ENCODE measurements at regions not wholly inside any gene's neighbourhood (a gene's known extent, or its start where the extent isn't known, plus 50 kb on each side); places are given as distances from the start of the nearest gene placed in this dataset.
A peak's percentile ranks its signal among the peaks of the same experiment; 100 is the strongest.

GRCh38 chr20:9981829-9982228 is 53.0 kb upstream of the ANKEF1 start:
- H3K36me3 Mint-ChIP-seq (ENCODE audit: low read depth): no peaks in the 10 kb centered on the region
- CTCF ChIA-PET: interaction anchor here (1.5 kb wide), 1 partner anchor 109 kb away, joined by 11 read pairs; no protein-coding TSS in a partner anchor
- POLR2A ChIA-PET: no interaction called here
- no peak overlapping the region for H3K4me3 Mint-ChIP-seq
- peaks cover 5% of the 10 kb centered on the region for H3K27me3 Mint-ChIP-seq
- no peak for DNase-seq
- intact Hi-C loops (cut with micrococcal nuclease): no loop called here
- H3K27ac Mint-ChIP-seq: no peak overlapping the region
- no peak for TF ChIP-seq CTCF (IDR thresholded peaks at IDR 0.05)
- no peaks in the 10 kb centered on the region for H3K9me3 Mint-ChIP-seq
- H3K4me1 Mint-ChIP-seq (ENCODE audit: low read depth): peaks cover 2% of the 10 kb centered on the region
- no peak for ATAC-seq

GRCh38 chr20:9978397-9979004 is 56.3 kb upstream of the ANKEF1 start:
- Mint-ChIP-seq H3K36me3 (ENCODE audit: low read depth) (no peaks in the 10 kb centered on the region), H3K9me3 (no peaks in the 10 kb centered on the region), H3K4me3 (no peak overlapping the region), H3K27ac (no peak overlapping the region), H3K27me3 (peaks cover 1% of the 10 kb centered on the region), H3K4me1 (ENCODE audit: low read depth) (peaks cover 2% of the 10 kb centered on the region)
- DNase-seq (peak; percentile 39), ATAC-seq (peak; percentile 91)
- TF ChIP-seq CTCF (IDR thresholded peaks at IDR 0.05): peak; percentile 76
- intact Hi-C loops (cut with micrococcal nuclease): loop anchor here (2.0 to 5.0 kb wide), 2 partner anchors 112 to 449 kb away; no protein-coding TSS in a partner anchor
- POLR2A ChIA-PET: interaction anchor here (1.4 kb wide), 1 partner anchor 56 kb away, joined by 3 read pairs; no protein-coding TSS in a partner anchor
- CTCF ChIA-PET: interaction anchor here (0.6 to 7.0 kb wide), 30 partner anchors 9 to 1226 kb away, joined by 3 to 88 read pairs (median 4); partner anchors contain the start of gene MKKS

- no peaks in the 10 kb centered on the region for H3K36me3 Mint-ChIP-seq (ENCODE audit: low read depth)
- H3K27me3 Mint-ChIP-seq: peaks cover 2% of the 10 kb centered on the region
- H3K9me3 Mint-ChIP-seq: no peaks in the 10 kb centered on the region
- no peak overlapping the region for H3K4me3 Mint-ChIP-seq
- TF ChIP-seq CTCF (IDR thresholded peaks at IDR 0.05): no peak
- DNase-seq (no peak), ATAC-seq (no peak)
- intact Hi-C loops (cut with micrococcal nuclease): loop anchor here (2.0 to 5.0 kb wide), 2 partner anchors 113 to 450 kb away; no protein-coding TSS in a partner anchor
- CTCF ChIA-PET: interaction anchor here (0.6 to 7.0 kb wide), 24 partner anchors 8 to 808 kb away, joined by 3 to 88 read pairs (median 5); partner anchors contain the start of gene MKKS
- peaks cover 2% of the 10 kb centered on the region for H3K4me1 Mint-ChIP-seq (ENCODE audit: low read depth)
- no peak overlapping the region for H3K27ac Mint-ChIP-seq
- POLR2A ChIA-PET: interaction anchor here (0.6 to 1.4 kb wide), 2 partner anchors 57 to 378 kb away, joined by 3 read pairs; no protein-coding TSS in a partner anchor
Measured at GRCh38 chr20:9977629-9978028, 57.2 kb upstream of the ANKEF1 start.

GRCh38 chr20:9974324-9974723 is 60.5 kb upstream of the ANKEF1 start:
- intact Hi-C loops (cut with micrococcal nuclease): no loop called here
- Mint-ChIP-seq H3K27ac (no peak overlapping the region), H3K27me3 (peaks cover 5% of the 10 kb centered on the region), H3K36me3 (ENCODE audit: low read depth) (no peaks in the 10 kb centered on the region), H3K4me3 (no peak overlapping the region), H3K4me1 (ENCODE audit: low read depth) (peaks cover 2% of the 10 kb centered on the region), H3K9me3 (no peaks in the 10 kb centered on the region)
- TF ChIP-seq CTCF (IDR thresholded peaks at IDR 0.05): no peak
- CTCF ChIA-PET: interaction anchor here (7.0 kb wide), 1 partner anchor 116 kb away, joined by 88 read pairs; no protein-coding TSS in a partner anchor
- ATAC-seq: no peak
- POLR2A ChIA-PET: no interaction called here
- DNase-seq: no peak

- Mint-ChIP-seq H3K27me3 (peaks cover 10% of the 10 kb centered on the region), H3K27ac (no peak overlapping the region), H3K36me3 (ENCODE audit: low read depth) (no peaks in the 10 kb centered on the region), H3K4me1 (ENCODE audit: low read depth) (no peaks in the 10 kb centered on the region), H3K4me3 (no peak overlapping the region), H3K9me3 (no peaks in the 10 kb centered on the region)
- DNase-seq (no peak), ATAC-seq (no peak)
- ChIA-PET CTCF (interaction anchor here (1.4 kb wide), 1 partner anchor 119 kb away, joined by 4 read pairs; no protein-coding TSS in a partner anchor), POLR2A (no interaction called here)
- TF ChIP-seq CTCF (IDR thresholded peaks at IDR 0.05): no peak
- intact Hi-C loops (cut with micrococcal nuclease): no loop called here
Measured at GRCh38 chr20:9971746-9972145, 63.0 kb upstream of the ANKEF1 start.
